Peyer's patch (tissue), 4 donors: ENCODE measurements at regions not wholly inside any gene's neighbourhood (a gene's known extent, or its start where the extent isn't known, plus 50 kb on each side); places are given as distances from the start of the nearest gene placed in this dataset.

Experiments
- DNase-seq, 3 donors: peaks; one replicate each; pipeline ENCODE4 v3.0.0-alpha.2; 2017 to 2019
- H3K27ac ChIP-seq, 4 donors: fragments of 200-600 bp; sonication (generic); one replicate each; pipeline ENCODE4 v1.5.1; 2016 to 2019
- H3K27me3 ChIP-seq, 2 donors: fragments of 200-600 bp; sonication (generic); one replicate each; pipeline ENCODE4 v1.5.1; 2019
- H3K36me3 ChIP-seq, 3 donors: fragments of 200-600 bp; sonication (generic); one replicate each; pipeline ENCODE4 v1.5.1; 2016 to 2019
- H3K4me1 ChIP-seq, 4 donors: fragments of 200-600 bp; sonication (generic); one replicate each; pipeline ENCODE4 v1.5.1; 2016 to 2019
- H3K4me3 ChIP-seq, 4 donors: fragments of 200-600 bp; sonication (generic); 1 replicate in 3 of 4; 2 replicates in 1 of 4; pipeline ENCODE4 v1.5.1; 2016 to 2019; ENCODE audit warnings: mild to moderate bottlenecking in 1 of 4
- H3K9me3 ChIP-seq, 4 donors: fragments of 200-600 bp; sonication (generic); one replicate each; pipeline ENCODE4 v1.5.1; 2016 to 2019; ENCODE audit warnings: mild to moderate bottlenecking in 1 of 4
- POLR2A ChIP-seq, 2 donors: fragments of 450-650 bp; IDR thresholded peaks; one replicate each; pipeline ENCODE4 v1.5.1; 2017; ENCODE audit warnings: antibody characterized with exemption in 2 of 2, mild to moderate bottlenecking in 2 of 2, moderate library complexity in 2 of 2
- TF ChIP-seq, protein P1 (sequence below), 6 experiments: fragments of 450-650 bp in 4 of 6; fragments of 200-600 bp in 2 of 6; sonication (generic) in 1 of 6; IDR thresholded peaks; one replicate each; pipeline ENCODE4 v1.5.1; 2017 to 2019; ENCODE audit warnings: antibody characterized with exemption in 6 of 6, mild to moderate bottlenecking in 3 of 6, moderate library complexity in 1 of 6

DNA sequence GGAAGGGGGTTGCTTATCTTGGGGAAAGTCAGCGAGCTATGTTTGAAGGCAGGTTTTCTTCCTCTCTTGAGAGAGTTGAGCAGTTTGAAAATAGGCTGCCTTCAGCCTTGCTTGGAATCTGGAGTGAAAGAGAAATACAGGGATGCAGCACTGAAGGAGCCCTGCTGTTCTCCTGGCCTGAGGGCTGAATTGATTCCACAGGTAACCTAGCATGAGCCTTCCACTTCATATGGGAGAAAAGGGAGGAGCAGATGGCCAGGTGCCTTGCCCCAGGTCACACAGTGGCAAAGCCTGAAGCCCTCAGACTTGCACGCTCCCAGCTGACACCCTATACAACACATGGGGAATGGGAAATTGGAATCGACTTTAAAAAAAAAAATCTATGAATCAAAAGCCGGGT is 88.0 kb upstream of the WLS start:
- Histone ChIP-seq H3K27me3 (no peaks in the 10 kb centered on the region), H3K27ac (no peak overlapping the region), H3K9me3 (no peaks in the 10 kb centered on the region), H3K4me3 (no peak overlapping the region), H3K4me1 (peaks cover 0 to 4% (median 0%) of the 10 kb centered on the region in 4 donors), H3K36me3 (no peaks in the 10 kb centered on the region)
- no peak for DNase-seq
- TF ChIP-seq, protein P1, sequence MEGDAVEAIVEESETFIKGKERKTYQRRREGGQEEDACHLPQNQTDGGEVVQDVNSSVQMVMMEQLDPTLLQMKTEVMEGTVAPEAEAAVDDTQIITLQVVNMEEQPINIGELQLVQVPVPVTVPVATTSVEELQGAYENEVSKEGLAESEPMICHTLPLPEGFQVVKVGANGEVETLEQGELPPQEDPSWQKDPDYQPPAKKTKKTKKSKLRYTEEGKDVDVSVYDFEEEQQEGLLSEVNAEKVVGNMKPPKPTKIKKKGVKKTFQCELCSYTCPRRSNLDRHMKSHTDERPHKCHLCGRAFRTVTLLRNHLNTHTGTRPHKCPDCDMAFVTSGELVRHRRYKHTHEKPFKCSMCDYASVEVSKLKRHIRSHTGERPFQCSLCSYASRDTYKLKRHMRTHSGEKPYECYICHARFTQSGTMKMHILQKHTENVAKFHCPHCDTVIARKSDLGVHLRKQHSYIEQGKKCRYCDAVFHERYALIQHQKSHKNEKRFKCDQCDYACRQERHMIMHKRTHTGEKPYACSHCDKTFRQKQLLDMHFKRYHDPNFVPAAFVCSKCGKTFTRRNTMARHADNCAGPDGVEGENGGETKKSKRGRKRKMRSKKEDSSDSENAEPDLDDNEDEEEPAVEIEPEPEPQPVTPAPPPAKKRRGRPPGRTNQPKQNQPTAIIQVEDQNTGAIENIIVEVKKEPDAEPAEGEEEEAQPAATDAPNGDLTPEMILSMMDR (IDR thresholded peaks at IDR 0.05), result no peak
- no peak for TF ChIP-seq POLR2A (IDR thresholded peaks at IDR 0.05)

DNA sequence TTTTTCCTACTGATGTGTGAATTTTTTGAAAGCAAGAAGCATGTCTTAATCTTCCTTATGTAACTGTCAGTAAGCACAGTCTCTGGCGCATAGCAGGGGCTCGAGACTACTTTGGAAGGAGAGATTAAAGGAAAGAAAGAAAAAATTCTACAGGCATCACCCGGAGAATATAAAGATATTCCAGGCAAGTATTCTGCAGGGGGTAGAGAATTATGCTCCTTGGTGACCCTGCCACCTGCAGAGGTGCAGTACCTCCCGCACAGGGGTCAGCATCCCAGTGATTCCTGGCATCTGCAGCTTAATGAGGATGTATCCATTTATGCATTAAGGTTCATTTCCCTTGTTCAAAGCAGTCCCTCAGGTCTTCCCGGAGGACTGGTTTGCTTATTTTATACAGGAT is 87.6 kb upstream of the WLS start:
- Histone ChIP-seq H3K4me1 (peaks cover 0 to 4% (median 0%) of the 10 kb centered on the region in 4 donors), H3K4me3 (no peak overlapping the region), H3K36me3 (no peaks in the 10 kb centered on the region), H3K9me3 (no peaks in the 10 kb centered on the region), H3K27ac (no peak overlapping the region), H3K27me3 (no peaks in the 10 kb centered on the region)
- no peak for DNase-seq
- TF ChIP-seq, protein P1 (IDR thresholded peaks at IDR 0.05), result no peak
- no peak for TF ChIP-seq POLR2A (IDR thresholded peaks at IDR 0.05)

DNA sequence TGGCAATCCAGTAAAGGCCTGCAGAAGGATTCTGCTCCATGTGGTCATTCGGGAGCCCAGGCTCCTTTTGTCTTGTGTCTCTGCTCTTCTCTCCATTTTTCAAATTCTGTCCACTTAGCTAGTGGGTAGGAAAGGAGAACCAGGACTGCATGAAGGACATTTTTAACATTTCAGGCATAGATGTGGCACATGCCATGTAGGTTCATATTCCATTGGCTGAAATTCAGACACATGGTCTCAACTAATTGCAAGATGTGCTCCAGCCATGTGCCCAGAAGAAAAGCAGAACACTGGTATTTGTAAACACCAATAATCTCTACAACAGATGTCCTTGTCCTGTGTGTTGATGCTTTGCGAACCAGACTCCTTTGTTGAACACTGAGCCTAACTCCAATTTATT is 85.2 kb upstream of the WLS start:
- H3K36me3 ChIP-seq, result no peaks in the 10 kb centered on the region
- no peak overlapping the region for H3K27ac ChIP-seq
- no peak for DNase-seq
- no peak for TF ChIP-seq POLR2A (IDR thresholded peaks at IDR 0.05)
- TF ChIP-seq, protein P1 (IDR thresholded peaks at IDR 0.05), result no peak
- H3K4me1 ChIP-seq, result no peaks in the 10 kb centered on the region
- H3K4me3 ChIP-seq, result no peak overlapping the region
- H3K27me3 ChIP-seq, result no peaks in the 10 kb centered on the region
- no peaks in the 10 kb centered on the region for H3K9me3 ChIP-seq

DNA sequence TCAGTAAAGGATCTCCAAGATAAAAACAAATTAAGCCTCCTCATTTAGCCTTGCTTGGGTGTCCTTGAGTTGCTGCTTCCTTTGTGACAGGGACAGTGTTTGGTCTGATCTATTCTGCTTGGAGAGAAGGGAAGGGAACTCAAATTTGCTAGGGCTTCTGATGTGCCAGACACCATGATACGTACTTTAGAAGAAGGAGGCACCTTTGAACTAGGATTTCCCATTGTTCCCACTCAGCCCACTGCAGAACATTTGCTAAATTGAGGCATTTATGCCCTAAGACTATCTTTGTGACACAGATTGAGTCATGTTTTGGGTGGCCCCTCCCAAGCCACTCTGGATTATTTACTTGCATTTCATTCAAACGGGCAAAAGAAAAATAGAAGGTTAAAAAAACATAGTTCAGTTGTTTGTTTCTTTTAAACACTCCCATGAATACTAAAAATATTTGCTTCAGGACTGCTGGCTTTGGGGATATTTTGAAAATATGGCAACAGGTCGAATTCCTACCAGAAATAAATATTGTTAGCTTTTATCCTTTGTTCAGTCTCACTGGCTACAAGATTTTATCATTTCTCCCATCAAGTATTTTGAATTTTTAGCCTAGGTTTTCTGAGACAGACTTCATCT is 81.9 kb upstream of the WLS start:
- Histone ChIP-seq H3K9me3 (no peaks in the 10 kb centered on the region), H3K27me3 (no peaks in the 10 kb centered on the region), H3K4me1 (no peaks in the 10 kb centered on the region), H3K36me3 (no peaks in the 10 kb centered on the region), H3K27ac (no peak overlapping the region), H3K4me3 (no peak overlapping the region)
- DNase-seq, result no peak
- TF ChIP-seq POLR2A (IDR thresholded peaks at IDR 0.05), result no peak
- TF ChIP-seq, protein P1 (IDR thresholded peaks at IDR 0.05), result no peak

DNA sequence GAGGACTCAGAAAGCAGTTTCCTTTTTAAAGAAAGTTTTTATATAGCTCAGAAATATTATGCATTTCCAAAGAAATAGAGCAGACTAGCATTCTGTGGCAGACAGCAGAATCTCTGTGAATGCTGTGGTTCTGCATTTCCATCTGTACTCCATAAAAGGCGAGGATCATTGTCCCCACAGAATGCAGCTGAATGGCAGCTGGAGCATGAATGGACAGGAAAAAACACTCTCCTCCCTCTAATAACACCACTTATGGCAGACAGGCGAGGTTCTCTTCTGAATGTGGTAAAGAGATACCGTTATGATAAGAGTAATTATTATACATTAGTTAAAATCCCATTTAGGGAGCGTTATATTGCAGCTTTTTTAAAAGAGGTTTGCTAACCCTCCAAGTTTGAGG is 81.4 kb upstream of the WLS start:
- Histone ChIP-seq H3K9me3 (no peaks in the 10 kb centered on the region), H3K27ac (no peak overlapping the region), H3K36me3 (no peaks in the 10 kb centered on the region), H3K27me3 (no peaks in the 10 kb centered on the region), H3K4me3 (no peak overlapping the region), H3K4me1 (no peaks in the 10 kb centered on the region)
- no peak for DNase-seq
- TF ChIP-seq, protein P1 (IDR thresholded peaks at IDR 0.05), result no peak
- TF ChIP-seq POLR2A (IDR thresholded peaks at IDR 0.05), result no peak

DNA sequence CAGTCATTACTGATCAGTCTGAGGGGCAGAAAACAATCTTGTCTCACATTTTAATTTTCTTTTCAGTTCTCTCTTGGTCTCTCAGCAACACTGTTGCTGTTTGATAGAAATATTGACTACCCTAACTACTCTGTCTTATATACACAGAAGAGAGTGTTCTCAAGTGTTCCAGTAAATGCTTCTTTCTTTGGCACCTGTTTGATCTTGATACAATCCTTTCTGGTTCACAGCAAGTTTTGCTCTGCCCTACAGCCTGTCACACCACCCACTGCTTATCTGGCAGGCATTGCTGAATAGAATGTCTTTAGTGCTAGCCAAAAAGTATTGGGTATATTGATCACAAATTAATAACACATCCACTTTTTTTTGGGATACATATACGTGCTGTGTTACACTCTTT is 75.7 kb upstream of the WLS start:
- TF ChIP-seq, protein P1 (IDR thresholded peaks at IDR 0.05), result no peak
- TF ChIP-seq POLR2A (IDR thresholded peaks at IDR 0.05), result no peak
- no peak for DNase-seq
- Histone ChIP-seq H3K27me3 (no peaks in the 10 kb centered on the region), H3K9me3 (no peaks in the 10 kb centered on the region), H3K36me3 (no peaks in the 10 kb centered on the region), H3K27ac (peak overlapping the region in 1 of 4 donors; percentile 21), H3K4me3 (no peak overlapping the region), H3K4me1 (no peaks in the 10 kb centered on the region)
